Hepatic stellate cell (primary cell): ENCODE measurements at regions not wholly inside any gene's neighbourhood (a gene's known extent, or its start where the extent isn't known, plus 50 kb on each side); places are given as distances from the start of the nearest gene placed in this dataset.
"Not testable (repeated sequence)": the region's sequence is repeated elsewhere in the genome, so short reads cannot be mapped to it uniquely, and the experiment has no call there.

Experiments
- DNase-seq: peaks from one replicate; pipeline ENCODE4 v3.0.0; 2011; ENCODE audit warnings: low spot score

DNA sequence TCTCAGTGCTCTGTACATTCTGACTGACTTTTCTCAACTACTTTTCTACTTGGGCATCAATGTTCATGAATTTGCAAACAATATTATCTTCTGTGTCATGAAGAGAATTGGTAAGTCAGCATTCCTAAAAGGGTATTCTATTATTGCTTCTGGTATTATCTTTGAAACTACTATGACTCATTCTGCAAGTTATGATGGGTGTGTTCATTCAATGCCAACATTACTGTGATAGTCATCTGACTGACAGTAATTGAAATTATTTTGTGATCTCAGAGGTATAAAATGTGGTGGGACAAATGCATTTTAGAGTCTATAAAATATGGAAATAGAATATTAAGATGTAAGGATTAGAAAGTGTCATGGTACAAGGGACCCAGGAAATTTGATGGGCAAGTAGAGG lies 736.0 kb upstream of the CELF4 start:
- no peak for DNase-seq

DNA sequence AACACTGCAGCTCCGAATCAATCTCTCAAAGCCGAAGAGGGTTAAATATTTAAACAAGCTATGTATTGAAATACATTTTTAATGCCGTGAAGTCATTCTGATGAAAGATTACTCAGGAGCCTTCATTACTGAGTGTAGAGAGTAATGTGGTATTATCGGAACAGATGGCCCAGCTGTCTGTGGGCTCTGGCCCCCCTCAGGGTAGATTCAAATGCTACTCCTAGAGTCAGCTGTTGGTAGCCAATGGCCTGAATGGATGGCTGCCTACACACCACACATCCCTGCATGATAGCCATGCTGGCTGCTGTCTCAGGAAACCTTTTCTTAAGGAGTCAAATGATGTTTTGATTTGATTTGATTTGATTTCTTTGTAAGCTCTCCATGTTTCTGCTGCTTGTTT lies 732.3 kb upstream of the CELF4 start:
- no peak for DNase-seq

DNA sequence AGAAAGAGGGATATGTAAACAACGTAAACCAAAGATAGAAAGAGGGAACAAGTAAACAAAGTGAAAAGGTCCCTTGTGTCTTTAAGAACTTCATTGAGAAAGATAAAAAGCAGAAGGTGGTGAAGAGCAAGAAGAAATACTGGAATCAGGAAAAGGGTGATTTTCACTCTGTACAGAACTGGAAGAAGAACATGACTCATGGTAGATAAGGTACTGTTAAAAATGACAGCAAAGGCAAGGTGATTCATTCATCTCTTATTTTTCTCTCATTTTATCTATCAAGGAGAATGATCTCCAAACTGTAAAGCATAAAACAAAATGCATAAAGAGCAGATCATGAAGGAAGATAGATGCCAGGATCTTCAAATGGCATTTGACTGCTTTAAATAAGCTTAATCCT lies 724.6 kb upstream of the CELF4 start:
- DNase-seq, result no peak

DNA sequence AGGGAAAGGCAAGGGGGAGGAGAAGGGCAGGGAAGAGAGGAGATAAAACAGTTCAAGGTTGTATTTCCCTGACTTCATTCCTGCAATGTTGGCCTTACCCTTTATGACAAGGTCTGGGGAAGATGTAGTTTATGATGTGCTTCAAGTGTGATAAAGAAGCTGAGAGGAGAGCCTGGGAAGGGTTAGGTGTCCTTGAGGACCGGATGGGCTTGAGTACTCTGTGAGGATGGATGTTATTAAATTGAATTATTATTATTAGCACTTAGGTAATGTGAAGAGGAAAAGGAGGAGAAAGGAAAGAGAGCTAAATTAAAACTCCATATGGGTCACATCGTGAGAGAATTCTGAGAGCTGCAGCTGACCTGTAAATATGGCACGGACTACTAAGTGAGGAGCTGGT lies 719.4 kb upstream of the CELF4 start:
- DNase-seq, result no peak

DNA sequence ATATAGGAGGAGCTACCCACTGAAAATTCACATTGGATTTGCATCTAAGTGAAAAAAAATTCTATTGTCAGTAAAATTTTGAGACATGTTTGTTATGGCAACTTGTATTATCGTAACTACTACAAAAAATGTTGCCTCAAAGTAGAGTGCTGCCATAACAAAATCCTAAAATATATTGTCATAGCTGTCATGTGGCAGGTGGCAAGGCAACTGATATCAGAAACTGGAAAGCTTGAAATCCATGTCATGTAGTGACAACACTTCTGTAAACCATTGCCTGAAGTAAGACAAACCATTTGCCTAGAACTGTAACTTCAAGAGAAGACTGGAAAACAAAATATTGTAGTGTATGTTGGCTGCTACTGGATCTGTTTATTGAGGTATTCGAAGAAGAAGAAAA lies 697.5 kb upstream of the CELF4 start:
- no peak for DNase-seq

DNA sequence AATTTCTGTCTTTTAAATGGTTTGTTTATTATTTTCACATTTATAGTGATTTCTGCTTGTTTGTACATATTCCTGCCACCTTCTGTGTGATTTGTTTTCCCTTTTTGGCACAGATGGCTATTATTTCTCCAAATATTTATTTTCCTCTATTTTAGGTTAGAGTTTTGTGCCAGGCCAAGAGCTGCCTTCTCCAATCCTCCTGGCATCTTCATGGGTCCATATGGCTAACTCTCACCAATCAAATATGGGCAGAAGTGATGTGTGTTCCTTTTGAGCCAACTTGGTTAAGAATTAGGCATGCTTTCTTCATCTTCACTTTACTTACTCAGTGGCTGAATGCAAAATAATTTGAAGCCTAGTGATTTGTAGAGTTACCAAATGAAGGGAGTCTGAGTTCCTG lies 697.1 kb upstream of the CELF4 start:
- DNase-seq, result no peak

DNA sequence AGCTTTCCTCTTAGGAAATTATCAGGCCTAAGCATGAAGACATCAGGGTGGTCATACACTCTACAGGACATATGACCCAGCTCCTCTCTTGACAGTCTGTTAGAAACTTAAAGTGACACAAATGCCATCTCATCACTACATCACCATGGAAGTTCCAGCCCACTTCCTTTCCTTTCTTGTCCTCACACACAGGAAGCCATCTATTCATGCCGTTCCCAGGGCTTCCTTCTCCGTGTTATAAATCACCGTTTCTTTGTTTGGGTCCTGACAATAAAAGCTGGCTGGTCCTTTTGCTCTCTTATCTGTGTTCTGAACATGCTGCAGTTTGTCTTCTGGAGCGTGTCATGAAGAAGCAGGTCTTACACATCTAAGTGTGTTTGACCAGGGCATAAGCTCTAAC lies 692.1 kb upstream of the CELF4 start:
- DNase-seq, result no peak

DNA sequence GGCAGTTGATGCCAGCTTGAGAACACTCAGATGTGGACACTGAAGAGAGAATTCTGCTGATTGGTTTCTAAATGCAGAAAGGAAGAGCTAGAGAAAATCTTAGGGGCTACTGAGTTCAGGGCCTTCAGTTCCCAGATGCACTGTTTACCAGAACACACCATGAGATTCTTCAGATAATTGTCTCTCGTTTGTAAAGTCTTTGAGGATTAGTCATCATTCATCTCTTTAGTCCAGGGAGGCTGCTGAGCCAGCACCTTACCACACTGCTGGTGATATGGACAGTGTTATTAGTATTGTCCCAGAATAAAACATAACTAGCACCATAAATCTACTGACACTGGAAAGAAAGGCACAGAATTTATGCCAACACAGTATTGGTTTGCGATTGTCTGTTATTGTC lies 690.8 kb upstream of the CELF4 start:
- no peak for DNase-seq

DNA sequence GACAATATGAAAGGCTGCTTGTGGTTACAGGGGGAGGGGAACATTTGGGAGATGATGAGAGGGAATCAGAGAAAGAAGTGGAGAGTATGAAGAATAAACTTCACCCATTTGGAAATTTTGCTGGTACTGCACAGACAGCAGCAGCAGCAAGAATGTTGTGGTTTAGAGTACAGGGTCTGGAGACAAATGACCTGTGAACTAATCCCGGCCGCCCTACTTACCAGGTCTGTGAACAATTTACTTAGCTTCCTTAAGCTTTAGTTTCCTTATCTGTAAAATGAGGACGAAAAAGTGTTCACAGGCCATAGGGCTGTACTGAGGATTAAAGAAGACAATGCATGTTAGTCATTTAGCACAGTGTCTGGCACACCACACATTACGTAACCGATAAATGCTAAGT lies 685.4 kb upstream of the CELF4 start:
- DNase-seq, result no peak

DNA sequence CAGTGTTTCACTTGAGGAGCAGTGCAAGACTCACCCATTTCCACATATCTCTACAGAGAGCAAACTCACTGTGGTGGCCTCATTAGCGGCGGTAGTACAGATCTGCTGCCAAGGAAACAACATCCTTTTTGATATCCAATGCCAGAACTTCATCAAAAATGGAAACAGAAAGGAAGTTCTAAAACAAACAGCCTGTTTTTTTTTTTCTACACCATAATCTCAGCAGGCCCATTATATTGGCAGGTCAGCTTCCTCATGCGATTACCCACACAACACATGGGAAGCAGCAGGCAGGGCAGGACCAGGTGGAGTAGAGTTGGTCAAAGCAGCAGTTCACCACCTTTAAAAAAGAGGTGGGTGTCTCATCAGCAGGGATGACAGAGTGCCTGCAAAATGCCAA lies 678.9 kb upstream of the CELF4 start:
- no peak for DNase-seq

DNA sequence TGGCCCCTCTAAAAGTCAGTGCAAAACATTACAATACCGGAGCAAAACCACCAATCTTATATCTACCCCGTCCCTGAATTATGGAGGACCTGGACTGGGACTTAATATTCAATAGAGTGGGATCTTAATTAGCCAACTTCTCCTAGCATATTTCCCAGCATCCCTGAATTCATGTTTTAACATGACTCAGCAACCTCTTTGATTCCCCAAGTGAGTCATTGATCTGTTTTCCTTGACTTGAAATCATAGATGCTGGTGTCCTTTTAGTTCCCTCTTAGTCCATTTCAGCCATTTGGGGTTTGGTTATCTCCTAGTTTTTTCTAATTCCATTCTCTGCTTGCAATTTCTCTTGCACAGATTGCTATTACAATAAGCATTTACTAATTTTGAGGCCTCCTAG lies 677.7 kb upstream of the CELF4 start:
- no peak for DNase-seq

DNA sequence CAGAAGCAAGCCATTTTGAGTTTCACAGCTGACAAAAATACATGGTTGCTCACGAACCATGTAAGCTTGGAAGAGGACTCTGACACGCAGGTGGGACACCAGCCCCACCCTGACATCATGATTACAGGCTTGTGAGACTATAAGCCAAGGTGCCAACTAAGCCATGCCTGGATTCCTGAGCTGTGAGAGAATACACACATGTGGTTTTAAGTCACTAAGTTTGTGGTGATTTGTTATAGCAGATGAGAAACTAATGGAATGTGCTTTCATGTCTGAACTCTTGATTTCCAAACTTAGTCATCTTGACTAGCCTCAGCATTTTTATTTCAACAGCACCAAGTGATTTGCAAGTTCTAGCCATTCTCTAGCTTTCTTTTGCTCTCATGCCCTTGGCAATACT lies 676.1 kb upstream of the CELF4 start:
- DNase-seq, result no peak

DNA sequence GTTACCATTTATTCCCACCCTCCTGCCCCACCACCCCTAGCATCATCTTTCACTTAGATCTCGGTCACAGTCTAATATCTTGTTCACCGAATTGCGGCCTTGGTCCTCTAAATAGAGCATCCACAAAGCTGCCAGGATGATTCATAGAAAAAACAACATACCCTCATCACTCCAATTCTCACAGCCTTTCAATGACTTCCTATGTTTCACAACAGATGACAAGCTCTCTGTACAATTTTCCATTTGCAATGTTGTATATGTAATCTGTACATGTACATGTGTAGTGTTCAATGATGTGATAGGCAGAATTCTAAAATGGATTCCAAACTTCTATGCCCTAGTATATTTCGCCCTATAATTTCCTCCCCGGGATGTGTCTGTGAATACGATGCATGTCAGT lies 675.6 kb upstream of the CELF4 start:
- DNase-seq, result no peak

DNA sequence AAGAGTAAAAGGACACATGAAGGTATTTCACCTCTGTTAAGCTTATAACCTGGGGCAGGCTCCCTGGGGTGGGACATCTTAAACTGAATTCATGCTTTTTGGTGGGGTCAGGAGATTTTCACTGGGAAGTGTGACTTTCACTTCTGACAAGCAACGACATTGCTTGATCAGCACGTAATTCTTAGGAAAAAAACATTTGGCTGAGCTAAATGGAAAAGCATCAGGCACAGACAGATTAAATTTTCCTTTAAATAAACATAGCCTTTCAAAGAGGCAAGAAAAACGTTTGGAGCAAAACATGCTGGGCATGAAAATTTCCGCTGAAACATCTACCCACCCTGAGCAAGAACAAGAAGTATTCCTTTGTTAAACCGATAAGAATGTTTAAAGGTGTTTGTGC lies 674.0 kb upstream of the CELF4 start:
- no peak for DNase-seq

DNA sequence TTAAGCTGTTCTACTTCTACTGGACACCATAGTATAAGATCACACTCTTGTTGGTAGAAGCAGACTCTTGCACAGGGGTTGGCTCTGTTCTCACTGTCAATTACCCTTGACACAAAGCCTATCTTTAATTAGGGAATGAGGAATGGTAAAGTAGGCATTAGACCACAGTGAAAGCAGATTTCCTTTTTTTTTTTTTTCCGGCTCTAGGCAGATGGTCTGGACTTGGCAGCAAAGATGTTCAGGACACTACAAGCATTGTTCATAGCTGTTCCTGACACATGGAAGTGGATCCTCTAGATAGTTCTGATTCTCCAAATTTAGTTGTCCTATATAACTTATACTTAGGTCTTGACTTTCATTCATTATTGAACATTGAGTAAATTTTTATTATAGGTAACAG lies 672.2 kb upstream of the CELF4 start:
- no peak for DNase-seq

DNA sequence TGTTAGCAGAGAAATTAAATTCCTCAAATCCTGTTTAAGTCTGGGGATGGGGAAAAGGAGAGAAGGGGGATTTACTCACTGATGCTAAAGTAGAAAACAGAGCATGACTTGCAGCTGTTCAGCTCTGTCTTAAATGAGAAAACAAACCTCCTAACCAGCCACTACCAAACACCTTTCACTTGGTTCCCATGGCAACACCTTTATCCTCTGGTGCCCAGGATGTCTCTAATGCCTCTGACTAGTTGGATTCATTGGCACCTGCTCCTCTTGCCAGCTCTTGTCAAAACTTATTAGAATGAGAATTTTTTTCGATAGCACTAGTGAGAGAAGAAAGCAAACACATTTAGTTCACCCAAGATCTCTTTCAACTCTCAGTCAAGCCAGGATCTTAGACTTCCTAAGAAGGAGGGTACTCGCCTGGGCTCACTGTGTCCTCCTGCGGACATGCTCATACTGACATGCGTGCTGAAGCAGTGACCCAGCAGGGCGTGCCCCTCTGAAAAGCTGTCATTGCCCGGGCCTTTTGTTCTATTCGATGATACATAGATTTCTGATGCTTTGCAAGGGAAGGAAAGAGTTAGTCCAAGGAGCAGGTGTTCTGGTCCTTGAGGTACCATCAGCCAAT lies 656.0 kb upstream of the CELF4 start:
- DNase-seq, result no peak

DNA sequence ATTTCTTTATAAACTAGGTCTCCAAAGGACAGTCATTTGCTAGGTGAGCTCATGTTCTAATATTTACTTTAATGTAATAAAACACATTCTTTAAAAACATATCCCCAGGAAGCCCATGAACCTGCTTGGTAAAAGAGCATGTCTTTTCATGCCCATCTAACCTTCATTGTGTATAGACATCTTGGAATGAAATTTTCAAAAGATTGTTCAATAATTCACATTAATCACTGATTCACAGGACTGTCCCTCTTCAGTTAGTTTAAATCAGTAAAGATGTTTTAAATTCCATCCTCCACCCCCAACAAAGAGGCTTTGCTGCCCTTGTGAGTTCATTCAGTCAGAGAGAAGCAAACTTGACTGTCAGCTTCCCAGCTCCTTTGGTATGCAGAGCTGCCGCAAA lies 633.4 kb upstream of the CELF4 start:
- DNase-seq, result no peak

DNA sequence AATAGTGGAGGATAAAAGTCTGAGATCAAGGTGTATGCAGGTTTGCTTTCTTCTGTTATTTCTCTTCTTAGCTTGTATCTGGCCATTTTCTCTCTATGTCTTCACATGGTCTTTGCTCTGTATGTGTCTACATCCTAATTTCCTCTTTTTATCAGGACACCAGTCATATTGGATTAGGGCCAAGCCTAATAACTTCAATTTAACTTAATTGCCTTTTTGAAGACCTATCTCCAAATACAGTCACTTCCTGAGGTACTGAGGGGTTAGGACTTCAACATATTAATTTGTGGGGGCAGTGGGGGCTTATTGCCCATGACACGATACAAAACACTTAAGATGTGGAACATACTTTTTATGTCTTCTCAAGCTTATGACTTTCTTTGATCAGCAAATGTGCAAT lies 632.9 kb upstream of the CELF4 start:
- no peak for DNase-seq

DNA sequence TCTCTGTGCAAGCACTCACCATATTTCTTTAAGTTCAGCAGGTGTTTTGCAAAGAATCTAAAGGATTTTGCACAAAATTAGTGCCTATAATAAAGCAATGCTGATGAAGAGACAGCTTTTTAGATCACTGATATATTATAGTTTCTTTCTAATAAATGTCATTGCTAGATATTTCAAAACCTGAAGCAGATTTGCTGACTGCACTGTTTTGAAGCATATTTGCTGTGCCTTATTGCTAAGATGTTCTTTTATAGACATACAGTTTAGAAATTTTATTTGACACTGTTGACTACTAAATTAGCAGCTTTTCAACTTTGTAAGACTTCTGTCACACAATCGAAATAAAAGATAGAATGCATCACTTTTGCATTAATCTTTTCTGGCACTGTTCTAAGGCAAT lies 620.9 kb upstream of the CELF4 start:
- no peak for DNase-seq

DNA sequence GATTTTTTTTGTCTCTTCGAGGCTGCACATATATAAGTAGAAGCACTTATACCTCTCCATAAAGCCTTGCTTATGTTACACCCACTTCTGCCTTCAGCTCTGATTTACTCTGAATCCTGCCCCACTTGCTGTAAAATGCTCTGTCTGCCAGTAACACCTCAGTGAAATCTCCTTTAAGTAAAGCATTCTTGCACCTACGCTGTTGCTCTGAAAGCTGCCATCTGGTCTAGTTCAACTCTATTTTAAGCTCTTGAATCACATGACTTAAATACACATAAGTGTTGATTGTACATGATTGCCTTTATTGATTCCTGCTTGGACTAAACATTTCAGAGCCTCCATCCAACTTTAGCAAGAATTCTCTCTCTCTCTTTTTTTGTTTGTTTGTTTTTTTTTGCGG lies 609.0 kb upstream of the CELF4 start:
- no peak for DNase-seq

DNA sequence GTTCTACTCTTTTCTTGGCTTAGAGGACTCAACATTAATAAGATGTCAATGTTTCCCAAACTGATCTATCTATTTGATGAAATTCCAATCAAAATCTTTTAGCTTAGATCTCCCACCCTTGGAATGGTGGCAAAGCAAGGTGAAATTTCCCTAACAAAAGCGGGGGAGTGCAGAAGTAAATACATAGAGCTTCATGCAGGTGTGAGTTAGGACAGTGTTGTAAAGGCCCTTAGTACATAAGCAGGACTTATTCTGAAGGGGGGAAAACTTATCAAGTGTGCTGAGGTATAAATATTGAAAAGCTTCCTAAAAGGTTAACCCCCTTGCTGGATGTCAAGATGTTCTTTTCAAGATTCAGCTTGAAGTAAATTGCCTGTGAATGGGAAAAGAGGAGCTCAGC lies 608.6 kb upstream of the CELF4 start:
- no peak for DNase-seq

DNA sequence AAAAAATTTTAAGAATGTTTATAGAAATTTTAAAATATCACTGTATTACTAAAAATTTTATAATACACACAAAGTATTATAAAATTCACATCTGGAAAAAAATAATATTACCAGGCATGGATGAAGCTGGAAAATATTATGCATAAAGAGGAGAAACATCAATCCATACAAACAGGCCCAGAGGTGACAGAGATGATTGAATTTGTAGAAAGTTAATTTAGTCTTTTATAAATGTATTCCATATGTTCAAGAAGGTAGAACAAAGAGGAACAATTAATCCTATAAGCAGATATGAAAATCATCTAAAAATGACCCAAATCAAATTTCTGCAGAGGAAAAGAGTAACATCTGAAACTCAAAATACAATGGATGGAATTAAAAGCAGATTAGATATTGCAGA lies 605.2 kb upstream of the CELF4 start:
- DNase-seq, result no peak

DNA sequence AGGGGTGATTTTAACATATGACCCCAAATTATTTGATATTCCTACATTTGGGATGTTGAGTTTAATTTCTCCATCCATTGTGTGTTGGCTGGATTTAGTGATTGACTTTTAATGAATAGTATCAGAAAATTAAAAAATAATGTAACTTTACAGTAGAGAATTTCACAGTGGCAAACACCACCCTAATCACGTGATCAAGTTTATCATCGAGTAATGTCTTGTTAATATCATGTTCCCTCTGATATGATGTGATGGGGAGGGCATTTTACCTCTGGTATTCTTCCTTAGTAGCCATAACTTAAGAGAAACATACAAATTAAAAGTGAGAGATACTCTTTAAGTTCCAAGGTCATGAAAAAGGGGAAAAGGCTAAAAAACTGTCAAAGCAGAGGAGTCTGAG lies 602.0 kb upstream of the CELF4 start:
- no peak for DNase-seq

DNA sequence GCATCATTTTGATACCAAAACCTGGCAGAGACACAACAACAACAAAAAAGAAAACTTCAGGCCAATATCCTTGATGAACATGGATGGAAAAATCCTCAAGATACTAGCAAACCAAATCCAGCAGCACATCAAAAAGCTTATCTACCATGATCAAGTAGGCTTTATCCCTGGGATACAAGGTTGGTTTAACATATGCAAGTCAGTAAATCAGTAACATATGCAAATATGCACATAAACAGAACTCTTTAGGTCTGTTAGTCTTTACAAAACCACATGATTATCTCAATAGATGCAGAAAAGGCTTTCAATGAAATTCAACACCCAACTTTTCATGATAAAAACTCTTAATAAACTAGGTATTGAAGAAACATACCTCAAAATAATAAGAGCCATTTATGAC lies 587.5 kb upstream of the CELF4 start:
- not testable (repeated sequence) for DNase-seq

DNA sequence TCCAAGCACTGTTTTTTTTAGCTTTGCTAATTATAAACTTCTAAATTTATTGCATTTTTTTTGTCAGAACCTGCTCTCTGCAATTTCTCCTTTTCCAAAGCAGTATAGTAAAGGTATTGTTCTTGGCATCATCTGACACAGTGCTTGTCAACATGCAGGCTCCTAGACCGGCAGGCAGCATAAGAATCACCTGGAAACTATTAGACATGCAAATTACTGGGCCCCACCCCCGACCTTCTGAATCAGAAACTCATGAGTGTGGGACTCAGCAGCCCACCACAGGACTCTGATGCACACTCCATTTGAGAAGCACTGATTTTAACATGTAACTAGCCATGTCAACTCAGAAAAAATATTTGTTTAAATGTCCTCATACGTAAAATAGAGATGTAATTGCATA lies 551.1 kb upstream of the CELF4 start:
- DNase-seq, result no peak
